GM12891 (cell line): ENCODE measurements at regions not wholly inside any gene's neighbourhood (a gene's known extent, or its start where the extent isn't known, plus 50 kb on each side); places are given as distances from the start of the nearest gene placed in this dataset.

Experiments used
- DNase-seq: peaks from one replicate; pipeline ENCODE4 v3.0.0; 2011; ENCODE audit warnings: low spot score; ENCODE audit not compliant: insufficient read length
- FAIRE-seq: peaks from 2 replicates; lab custom pipeline; 2011; peaks lifted over from hg19 to GRCh38; lab: Jason Lieb, UNC
- PAX5 ChIP-seq: IDR thresholded peaks from 2 replicates; pipeline ENCODE4 v1.6.1; 2011; ENCODE audit warnings: low read length, moderate library complexity, mild to moderate bottlenecking; ENCODE audit not compliant: insufficient read depth, severe bottlenecking
- POLR2A ChIP-seq: IDR thresholded peaks from 2 replicates; pipeline ENCODE4 v1.6.1; 2011; ENCODE audit warnings: low read depth, low read length, control low read depth
- POLR2AphosphoS5 ChIP-seq: IDR thresholded peaks from 2 replicates; pipeline ENCODE4 v1.6.1; 2011; ENCODE audit warnings: low read depth, low read length, control low read depth
- POU2F2 ChIP-seq: IDR thresholded peaks from 2 replicates; pipeline ENCODE4 v1.6.1; 2011; ENCODE audit warnings: low read depth, mild to moderate bottlenecking, control low read depth, low read length, moderate library complexity
- SPI1 ChIP-seq: IDR thresholded peaks from 2 replicates; pipeline ENCODE4 v1.6.1; 2011; ENCODE audit warnings: low read depth, low read length, control low read depth
- TAF1 ChIP-seq: IDR thresholded peaks from 2 replicates; pipeline ENCODE4 v1.6.1; 2011; ENCODE audit warnings: low read depth, low read length, control low read depth

DNA sequence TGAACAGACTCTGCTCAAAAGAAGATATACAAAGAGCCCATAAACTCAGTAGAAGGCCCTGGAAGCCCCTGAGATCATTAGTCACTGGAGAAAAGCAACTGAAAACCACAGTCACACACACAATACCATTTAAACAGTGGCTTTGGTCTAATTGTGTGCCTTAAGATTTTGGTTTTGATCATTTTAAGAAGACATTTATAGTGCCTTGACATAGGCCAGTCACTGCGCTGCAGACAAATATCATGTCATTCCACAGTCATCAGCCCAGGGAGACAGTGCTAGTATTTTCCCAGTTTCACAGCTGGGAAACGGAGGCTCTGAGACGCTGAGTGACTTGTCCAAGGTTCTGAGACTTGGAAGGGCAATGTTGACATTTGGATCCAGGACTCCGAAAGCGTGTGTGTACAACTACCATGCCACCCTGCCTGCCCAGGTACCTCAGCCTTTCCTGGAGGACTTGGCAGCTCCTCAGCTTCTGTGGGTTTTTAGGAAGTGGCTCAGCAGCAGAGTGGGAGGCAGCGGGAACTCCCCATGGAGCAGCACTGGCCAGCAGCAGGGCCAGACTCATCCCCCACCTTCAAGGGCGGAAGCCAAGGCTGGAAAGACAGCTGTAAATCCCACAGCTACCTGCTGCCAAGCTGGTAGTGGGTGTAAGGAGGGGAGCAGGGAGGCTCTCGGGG lies 173.9 kb downstream of the WDR11 start:
- TF ChIP-seq SPI1 = no peak
- no peak for TF ChIP-seq POLR2AphosphoS5
- no peak for TF ChIP-seq POU2F2
- TF ChIP-seq TAF1 = no peak
- FAIRE-seq = no peak
- DNase-seq = no peak

DNA sequence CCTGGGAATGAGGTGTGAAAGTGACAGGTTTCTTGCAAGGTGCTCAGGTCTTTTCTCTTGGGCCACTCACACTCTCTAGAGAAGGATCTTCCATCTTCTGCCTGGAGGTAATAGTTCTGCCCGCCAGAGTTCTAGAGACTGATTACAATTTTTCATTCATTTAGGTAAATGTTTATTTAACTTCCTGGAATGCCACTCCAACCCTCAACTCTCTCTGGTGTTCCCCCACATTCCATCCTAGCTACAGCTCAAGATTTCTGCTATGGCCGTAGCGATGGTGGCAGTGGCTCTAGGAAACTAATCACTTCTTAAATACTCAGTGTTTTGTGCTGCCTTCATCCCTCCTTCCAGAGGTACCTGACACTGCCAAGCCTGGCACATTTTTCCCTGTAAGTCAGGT lies 174.6 kb downstream of the WDR11 start:
- FAIRE-seq = no peak
- no peak for TF ChIP-seq POU2F2

DNA sequence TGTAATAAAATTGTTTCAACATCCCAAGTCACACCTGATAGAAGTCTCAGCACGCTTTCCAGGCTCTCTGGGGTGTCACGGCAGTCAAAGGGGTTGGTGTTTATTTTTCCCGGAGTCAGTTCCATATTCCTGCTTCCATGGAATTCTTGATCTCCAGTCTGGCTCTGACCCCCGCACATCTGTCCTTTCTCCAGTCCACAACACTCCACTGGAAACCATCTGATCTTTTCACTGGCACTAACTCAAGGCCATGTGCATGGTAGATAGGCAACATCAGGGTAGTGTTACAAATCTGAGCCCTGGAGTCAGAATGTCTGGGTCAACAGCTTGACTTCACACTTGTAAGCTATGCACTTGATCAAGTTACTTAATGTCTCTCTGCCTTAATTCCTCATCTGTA lies 176.2 kb downstream of the WDR11 start:
- TF ChIP-seq SPI1 (no peak), TAF1 (no peak), POU2F2 (no peak), POLR2AphosphoS5 (no peak), PAX5 (no peak), POLR2A (no peak)

More for the DNA sequence above, 174.6 kb downstream of the WDR11 start:
- no peak for DNase-seq

DNA sequence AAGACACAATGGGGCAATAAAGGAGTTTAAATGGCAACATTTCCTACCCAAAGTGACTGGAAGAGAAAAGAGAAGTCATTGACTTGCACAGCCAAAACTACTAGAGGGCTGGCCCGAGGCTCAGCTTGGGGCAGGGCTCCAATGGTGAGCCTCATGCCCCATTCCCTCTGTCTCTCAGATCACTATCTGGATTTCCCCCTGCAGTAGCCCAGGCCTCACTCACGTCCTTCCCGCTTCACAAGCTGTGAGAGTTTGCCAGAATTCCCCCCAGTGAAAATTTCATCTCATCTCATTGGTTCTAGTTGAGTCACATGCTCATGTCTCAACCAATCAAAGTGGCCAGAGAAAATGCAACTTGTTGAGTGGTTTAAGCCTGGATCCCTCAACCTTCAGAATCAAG lies 181.3 kb downstream of the WDR11 start:
- TF ChIP-seq POLR2AphosphoS5 = no peak
- no peak for TF ChIP-seq PAX5
- no peak for TF ChIP-seq SPI1
- TF ChIP-seq POLR2A = no peak
- no peak for TF ChIP-seq POU2F2
- TF ChIP-seq TAF1 = no peak
- FAIRE-seq (no peak), DNase-seq (no peak)

More for the DNA sequence above, 176.2 kb downstream of the WDR11 start:
- FAIRE-seq (no peak), DNase-seq (no peak)

DNA sequence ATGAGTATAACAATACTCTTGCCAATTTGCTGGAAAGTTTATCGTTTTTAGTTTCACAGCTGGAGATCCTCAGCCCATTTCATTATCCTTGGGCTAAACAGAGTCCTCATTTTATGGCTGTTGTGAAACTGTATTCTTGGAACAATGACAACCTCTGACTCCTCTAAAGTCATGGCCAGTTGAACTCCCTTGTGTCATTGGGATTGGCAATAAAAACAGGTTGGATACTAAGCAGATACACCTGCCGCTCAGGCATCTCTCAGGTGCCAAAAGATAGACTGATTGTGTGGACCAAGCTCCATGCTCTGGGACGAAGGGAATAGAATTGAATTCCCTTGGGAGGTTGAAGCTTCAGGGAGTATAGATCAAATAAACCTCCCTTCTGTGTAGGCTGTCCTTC lies 182.2 kb downstream of the WDR11 start:
- FAIRE-seq (no peak), DNase-seq (no peak)
- no peak for TF ChIP-seq TAF1
- TF ChIP-seq SPI1 = no peak
- TF ChIP-seq POLR2AphosphoS5 = no peak
- TF ChIP-seq PAX5 = no peak
- TF ChIP-seq POU2F2 = no peak
- no peak for TF ChIP-seq POLR2A

DNA sequence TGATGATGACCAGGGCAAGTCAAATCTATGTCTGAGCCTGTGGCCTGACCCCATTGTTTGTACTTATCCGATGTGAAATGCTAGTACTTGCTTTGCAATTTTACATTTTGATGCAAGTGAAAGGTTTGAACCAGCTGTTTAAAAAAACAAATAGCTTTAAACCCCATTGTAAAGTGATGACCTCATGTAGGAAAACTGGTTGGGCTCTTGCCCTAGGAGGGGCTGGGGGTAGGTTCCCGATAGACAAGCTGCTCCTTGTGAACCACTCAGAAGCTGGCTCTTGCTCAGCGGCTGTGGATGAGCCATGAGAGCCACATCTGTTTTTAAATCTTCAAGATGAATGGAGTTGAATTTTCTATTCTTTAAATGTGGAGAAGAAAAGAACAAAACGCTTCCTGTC lies 185.3 kb downstream of the WDR11 start:
- FAIRE-seq (no peak), DNase-seq (no peak)
- TF ChIP-seq POU2F2 (no peak), POLR2AphosphoS5 (no peak), POLR2A (no peak)

DNA sequence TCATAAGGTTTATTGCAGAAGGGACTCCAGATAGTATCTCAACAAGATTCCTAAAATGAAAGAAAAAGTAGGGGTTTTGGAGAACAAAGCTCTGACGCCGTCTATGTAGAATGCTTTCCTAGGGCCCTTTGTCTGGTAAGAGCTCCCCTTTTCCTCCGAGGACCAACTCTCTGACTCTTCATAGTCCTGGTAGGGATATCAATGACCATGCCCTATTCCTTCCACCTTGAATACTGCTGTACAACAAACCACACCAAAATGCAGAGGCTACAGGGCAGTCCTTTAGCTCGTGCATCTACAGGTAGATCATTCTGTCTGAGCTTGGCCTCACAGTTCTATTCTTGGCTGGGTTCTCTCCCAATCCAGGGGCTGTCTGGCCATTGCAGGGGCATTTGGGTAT lies 190.3 kb downstream of the WDR11 start:
- no peak for TF ChIP-seq POU2F2
- TF ChIP-seq POLR2A = no peak
- no peak for TF ChIP-seq SPI1
- no peak for TF ChIP-seq TAF1
- no peak for TF ChIP-seq PAX5
- no peak for TF ChIP-seq POLR2AphosphoS5
- FAIRE-seq (no peak), DNase-seq (no peak)

DNA sequence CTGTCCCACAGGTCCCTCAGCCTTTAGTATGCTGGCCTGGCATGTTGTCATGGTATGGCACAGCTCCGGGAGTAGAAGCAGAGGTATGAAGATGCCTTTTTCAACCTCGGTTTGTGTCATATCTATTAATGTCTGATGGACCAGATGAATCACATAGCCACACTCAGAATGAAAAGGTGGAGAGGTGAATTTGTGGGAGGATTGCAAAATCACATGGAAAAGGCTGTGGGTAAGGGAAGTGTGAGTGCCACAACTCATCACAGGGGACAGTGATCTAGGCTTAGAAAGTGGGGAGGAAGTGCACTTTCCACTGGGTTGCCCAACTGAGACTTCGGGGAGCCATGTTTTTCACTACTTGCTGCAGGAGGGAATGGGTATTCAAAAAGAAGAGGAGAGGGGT lies 190.7 kb downstream of the WDR11 start:
- no peak for FAIRE-seq
- TF ChIP-seq POLR2A (no peak), POU2F2 (no peak), POLR2AphosphoS5 (no peak)
- no peak for DNase-seq

DNA sequence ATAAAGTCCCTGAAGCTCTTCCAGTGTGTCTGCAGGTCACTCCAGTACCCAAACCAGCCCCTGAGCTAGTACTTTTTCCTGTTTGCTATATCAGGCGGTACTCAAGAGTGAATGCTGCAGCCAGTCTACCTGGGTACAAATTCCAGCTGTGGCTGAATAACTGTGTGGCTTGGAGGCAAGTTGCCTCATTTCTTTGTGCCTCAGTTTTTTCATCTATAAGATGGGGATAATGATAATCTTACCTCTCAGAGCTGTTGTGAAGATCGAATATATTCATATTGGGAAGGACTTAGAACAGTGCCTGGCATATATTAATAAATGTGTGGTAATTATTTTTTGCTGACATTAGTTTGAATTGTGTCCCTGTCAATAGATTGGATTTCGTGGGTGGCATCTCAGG lies 191.2 kb downstream of the WDR11 start:
- FAIRE-seq (no peak), DNase-seq (no peak)
- TF ChIP-seq POLR2AphosphoS5 (no peak), TAF1 (no peak), POLR2A (no peak), SPI1 (no peak), POU2F2 (no peak), PAX5 (no peak)

DNA sequence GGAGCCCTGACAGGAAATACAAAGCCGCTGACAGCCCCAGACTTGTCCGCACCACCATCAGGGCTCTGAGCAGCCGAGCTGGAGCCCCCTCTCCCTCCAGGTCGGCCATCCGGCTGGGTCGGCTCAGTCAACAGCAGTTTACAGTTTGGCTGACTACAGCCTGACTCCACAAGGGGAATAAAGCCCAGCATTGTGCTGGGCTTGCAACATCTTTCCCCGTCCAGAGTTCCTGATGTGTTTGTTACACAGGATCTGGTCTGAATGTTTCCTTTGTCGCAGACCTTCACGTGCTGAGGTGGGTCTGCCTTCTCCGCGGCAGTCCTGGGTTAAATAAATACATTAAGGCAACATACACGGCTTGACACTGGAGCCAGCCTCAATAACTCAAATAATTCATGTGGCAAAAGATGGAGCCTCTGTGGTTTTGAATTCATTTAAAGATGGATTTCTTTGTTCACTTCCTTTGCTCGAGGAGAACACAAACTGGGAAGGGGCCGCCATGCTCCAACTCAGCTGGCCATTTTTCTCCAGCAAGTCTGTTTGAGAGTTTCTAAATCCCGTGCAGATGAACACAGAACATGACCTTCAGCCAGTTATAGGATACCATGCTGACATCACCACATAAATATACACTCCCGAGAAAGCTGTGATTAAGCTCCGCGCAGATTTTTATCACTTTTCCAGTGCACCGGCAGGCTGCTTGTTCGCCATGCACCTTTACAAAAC lies 192.1 kb downstream of the WDR11 start:
- TF ChIP-seq SPI1 = no peak
- no peak for TF ChIP-seq POU2F2
- TF ChIP-seq POLR2AphosphoS5 = no peak
- TF ChIP-seq POLR2A = no peak
- no peak for TF ChIP-seq TAF1
- no peak for TF ChIP-seq PAX5
- no peak for DNase-seq
- FAIRE-seq = no peak

DNA sequence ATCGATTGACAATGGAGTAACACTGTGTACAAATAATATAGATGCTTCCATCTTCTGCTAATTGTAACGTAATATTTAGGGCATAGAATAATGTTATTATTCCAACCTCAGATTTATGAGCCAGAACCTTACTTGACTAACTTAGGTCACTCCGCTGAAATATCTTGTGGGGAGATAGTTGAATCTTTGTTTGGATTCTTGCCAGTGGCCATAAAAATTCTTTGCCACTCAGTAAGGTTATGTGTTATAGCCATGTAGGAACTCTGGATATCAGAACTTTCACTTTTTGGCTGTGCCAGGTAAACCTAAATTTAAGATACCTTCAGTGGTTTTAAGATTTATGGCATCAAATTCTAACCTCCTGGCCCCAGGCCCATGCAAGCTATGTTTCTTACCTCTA lies 197.6 kb downstream of the WDR11 start:
- TF ChIP-seq POLR2AphosphoS5 = no peak
- FAIRE-seq = no peak
- no peak for DNase-seq
